NCI-H774 (cell line): ENCODE measurements at regions not wholly inside any gene's neighbourhood (a gene's known extent, or its start where the extent isn't known, plus 50 kb on each side); places are given as distances from the start of the nearest gene placed in this dataset.

ENCODE experiments used
- DNase-seq: peaks from one replicate; lab custom pipeline; 2025; lab: John Stamatoyannopoulos, UW

DNA sequence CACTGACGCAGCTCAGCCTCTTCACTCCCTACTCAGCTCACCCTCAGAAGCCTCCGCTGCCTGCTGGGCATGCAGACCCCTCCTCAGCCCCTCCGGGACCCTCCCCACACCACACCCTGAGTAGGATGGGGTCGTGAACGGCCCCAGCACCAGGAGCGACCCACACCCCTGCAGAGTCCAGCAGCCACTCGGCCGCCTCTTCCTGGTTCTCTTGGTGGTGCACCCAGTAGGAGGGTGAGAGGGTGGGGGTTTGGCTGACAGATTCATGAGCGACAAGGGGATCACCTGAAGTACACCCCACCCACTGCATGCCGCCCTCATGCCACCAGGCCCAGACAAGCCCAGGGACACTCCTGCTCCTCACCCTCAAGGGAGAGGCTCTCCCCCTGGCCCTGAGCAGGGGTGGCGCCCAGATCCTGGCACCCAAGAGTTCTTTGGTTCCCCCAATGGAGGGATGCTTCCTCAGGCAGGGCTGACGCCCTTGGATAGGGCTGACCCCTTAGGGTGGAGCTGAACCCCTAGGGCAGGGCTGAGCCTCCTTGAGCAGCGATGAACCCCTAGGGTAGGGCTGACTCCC, 76.6 kb upstream of the GPC1 start:
- no peak for DNase-seq

DNA sequence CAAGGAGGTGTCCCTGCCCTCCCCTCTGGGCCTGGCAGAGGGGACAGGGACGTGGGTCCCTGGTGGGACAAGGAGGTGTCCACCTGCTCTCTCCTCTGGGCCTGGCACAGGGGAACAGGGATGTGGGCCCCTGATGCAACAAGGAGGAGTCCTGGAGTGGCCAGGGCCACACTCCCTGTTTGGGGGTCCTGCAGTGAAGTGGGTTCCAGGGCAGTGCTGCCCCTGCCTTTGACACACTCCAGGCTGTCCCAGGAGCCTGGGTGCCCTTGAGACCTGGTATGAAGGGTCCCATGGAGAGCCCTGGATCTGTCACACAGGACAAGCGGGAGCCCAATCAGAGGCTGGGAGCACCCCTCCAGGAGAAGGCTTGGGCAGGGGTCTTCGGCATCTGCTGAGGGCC, 75.8 kb upstream of the GPC1 start:
- no peak for DNase-seq

DNA sequence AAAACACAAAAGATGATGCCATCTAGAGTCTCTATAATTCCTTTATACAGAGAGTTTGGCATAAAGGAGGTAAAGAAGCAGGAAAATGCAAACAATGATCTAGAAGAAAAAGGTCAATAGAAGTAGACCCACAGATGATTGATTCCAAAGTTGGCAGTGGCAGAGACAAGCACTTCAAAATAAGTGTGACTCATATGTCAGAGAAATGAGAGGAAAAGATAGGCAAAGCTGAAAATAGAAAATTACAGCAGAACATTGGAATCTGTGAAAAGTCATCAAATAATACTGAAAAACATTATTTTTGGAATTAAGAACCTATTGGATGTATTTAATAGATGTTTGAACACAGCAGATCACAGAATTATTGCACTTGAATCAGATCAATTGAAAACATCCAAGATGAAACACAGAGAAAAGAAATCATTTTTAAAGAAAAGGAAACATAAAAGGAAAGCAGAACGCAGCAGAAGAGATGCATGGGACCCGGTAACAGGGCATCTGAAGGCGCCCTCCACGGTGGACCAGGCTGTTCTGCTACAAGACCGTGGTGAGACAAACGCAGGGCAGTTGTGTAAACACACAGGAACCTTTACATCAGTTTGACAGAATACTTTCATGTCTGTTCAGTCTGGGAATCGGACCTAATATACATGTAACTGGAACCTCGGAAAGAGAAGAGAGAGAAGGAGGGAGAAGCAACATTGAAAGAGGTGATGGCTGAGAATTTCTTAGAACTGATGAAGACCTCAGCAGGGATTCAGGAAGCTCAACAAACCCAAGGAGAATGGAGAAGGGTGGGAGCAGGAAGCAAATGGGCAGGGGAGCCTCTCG, 74.6 kb upstream of the GPC1 start:
- no peak for DNase-seq

DNA sequence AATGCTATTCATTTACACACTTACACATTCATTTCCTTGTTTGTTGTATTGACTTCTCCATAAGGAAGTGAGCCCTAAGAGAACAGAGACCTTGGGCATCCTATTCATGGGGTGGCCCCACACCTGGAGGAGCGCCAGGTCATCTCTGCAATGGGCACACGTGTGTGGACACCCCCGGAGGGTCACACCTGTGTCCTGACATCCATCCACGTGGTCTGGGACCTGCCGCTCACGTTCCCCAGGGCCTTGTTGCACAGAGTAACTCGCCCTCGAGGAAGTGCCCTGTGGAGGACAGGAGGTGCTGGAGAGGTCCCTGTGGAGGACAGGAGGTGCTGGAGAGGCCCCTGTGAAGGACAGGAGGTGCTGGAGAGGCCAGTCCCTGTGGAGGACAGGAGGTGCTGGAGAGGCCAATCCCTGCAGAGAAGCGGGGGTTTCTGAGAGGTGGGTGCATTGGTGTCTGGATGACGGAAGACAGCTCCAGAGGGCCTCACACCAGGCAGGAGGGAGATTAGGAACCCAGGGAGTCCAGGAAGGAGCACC, 73.2 kb upstream of the GPC1 start:
- no peak for DNase-seq

DNA sequence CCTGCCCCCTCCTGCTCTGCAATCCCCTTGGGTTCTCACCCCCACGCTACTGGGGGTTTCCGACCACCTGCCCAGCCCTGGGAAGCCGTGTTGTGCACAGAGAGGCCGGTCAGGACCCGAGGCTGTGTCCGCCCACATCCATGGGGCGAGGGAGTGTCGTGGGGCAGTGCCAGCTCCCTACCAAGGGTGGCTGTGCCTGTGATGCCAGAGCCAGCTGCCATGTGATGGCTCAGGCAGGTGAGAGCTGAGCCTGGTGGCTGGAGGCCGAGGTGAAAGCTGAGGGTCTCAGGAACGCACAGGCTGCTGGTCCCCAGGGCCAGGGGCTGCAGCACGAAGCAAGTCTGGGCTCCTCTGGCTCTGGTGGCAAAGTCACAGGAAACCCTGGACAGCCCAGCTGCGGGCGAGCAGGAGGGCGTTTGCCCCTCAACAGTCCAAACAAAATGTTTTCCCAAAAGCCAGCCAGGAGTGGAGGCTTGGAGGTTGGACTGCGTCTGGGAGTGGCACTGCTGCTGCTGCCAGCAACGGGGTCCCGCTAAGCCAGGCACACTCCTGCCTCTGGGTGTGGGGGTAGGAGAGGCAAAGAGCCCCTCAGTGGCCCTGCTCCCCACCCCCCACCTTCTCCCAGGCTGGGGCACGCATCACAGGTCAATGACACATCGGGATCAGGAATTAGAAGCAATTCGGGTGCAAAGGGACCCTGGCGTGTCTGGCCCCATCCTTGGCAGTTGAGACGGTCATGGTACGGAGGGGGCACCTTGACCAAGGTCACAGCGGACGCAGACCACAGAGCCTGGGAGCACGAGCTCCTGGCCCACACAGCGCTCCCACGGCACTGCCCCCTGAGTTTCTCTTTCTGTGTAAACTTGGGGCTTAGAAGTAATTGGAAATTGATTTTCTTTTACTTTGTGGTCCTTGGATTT, 72.4 kb upstream of the GPC1 start:
- no peak for DNase-seq

DNA sequence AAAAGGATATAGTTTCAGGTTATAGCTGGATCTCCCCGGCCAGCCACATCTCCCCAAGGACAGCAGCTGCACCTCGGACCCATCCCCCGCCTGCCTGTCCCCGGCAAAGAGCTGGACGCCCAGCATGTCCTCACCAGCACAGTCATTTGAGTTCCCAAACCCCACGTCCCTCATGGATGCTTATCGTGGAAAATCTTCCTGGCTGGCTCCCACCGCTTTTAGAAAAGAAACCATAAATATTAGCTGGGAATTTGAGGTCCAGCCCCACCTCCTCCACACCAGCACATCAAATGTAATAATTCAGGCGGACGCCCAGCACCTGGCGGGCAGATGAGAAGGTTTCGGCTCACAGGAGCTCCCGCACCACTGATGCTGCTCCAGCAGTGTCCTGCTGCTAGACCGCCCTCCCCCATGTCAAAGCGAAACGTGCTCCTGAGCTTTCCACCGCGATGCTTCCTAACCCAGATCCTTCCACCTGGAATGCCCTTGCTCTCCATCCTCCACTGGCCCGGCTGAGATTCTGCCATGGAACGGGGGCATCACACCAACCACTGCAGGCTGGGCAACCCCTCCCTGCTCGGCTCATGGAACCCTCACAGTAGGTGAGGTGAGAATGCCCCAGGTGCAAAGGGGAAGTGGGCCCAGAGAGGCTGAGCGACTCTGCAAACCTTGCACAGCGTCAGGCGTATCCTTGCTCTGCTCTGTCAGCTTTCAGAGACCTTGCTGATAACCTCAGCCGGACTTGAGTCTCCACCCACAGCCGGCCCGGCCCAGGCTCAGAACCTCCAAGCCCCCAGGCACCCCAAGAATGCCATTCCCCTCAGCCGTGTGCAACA, 71.5 kb upstream of the GPC1 start:
- DNase-seq = no peak

DNA sequence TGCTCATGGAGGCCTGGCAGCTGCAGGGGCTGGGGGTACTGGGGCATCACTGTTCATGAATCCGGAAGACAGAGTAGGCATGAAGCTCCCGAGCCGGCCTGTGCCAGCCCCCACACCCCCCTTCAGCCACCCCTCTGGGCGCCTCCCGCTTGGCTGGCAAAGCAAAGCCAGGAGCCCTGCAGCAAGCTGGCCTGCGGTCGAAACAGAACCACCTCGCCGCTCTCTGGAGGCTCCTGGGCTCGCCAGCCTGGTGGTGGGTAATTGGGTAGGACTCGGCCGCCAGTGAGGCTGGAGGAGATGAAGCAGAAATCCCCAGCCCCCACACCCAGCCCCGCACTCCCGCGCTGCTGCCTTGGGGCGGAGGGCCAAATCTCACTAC, 70.9 kb upstream of the GPC1 start:
- no peak for DNase-seq

DNA sequence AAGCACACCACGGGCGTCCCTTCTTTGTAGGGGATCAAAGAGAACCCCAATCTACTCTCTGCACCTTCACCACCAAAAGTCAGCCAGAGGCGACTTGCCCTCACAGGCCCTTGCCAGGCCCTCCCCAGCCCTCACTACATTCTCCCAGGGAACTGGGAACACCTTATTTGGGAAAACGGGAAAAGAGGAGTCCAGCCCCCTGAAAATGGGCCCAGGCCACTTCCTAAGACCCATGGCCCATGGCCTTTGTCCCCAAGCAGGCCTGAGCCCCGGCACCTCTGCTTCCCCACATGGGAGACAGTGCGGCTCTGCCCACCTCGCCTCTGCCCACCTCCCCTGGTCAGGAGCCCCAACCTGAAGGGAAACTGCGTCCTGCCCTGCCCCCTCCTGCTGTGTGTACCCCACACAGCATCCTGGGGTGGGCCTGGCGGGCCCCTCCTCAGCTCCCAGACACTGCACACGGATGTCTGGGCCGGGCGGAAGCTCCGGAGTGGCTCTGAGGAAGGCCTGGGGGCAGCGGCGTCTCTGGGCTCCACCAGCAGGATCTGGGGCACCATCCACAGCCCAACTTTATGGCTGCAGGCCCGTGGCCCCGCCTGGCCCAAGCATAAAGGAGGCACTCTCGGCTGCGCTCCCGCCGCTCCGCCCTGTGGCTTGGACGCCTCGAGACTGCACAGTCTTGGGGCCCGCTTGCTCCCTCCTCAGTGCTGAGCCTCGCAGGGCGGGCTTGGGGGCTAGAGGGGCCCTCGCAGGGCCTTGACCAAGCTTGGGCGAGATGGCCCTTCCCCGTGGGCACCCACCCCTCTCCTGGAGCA, 70.3 kb upstream of the GPC1 start:
- no peak for DNase-seq

DNA sequence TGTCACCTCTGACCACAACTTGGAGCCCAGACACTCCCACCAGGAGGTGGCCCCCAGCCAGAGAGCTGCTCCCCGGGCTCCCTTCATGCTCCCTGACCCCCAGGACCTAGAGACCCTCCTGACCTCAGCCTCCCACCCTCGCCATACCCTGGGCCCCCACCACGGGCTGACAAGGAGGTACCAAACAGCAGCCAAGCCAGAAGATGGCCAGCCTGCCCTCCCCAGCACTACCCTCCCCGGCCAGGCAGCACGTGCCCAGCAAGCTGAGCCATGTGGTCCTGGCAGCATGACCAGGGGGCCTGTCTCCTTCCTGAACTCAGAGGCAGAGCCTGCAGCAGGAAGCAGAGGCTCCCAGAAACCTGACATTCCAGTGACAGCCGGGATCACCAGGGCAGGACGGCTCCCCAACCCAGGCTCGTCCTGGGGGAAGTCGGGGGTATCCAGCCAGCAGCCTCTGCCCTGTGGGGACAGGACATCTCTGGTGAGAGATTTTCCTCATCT, 69.4 kb upstream of the GPC1 start:
- no peak for DNase-seq

DNA sequence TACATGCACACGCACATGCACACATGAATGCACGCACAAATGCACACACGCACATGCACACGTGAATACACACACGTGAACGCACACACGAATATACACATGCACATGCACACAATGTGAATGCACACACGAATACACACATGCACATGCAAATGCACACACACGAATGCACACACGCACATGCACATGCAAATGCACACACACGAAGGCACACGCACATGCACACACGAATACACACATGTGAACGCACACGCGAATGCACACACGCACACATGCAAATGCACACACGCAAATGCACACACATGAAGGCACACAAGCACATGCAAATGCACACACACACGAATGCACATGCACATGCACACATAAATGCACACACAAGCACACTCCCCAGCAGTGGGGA, 68.6 kb upstream of the GPC1 start:
- no peak for DNase-seq

DNA sequence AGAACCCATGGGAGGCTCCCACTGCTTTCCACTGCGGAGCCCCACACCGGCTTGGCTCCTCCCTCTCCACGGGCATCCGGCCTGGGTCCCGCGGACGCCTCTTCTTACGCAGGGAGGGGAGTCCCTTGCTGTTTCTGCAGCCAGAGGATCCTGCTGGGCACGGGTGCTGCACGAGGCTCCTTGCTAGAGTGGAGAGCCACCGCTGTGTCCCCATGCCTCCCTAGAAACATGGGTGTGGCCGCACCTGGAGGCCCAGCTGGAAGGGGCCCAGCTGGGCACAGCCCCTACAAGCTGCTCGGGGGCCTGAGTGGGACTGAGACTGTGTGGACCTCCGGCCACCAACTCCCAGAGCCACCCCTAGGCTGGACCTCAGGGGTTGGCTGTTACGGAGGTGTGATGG, 67.7 kb upstream of the GPC1 start:
- DNase-seq = no peak

DNA sequence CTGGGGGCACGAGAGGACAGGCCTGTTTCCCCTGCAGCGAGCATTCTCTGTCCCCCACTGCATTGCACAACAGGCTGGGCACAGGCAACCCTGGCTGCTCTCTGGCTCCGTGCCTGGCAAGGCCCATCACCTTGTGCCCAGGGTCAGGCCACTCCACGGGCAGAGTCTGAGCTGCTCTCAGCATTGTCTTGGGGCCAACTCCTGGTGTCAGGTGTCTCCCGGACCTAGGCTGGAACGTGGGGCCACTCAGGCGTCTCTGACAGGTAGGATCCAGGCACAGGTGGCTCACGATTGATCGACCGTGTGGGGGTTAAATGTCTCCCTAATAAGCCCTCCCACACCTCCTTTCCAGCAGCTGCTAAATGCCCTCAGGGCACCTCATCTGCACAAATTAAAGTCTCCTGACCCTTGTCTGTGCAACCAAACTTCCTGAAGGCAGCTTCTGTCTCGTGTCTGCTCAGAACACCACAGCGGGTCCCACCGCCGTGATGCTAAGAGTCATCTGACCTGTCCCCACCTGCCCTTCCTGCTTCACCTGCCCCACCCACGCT, 66.6 kb upstream of the GPC1 start:
- DNase-seq = peak; percentile 30

DNA sequence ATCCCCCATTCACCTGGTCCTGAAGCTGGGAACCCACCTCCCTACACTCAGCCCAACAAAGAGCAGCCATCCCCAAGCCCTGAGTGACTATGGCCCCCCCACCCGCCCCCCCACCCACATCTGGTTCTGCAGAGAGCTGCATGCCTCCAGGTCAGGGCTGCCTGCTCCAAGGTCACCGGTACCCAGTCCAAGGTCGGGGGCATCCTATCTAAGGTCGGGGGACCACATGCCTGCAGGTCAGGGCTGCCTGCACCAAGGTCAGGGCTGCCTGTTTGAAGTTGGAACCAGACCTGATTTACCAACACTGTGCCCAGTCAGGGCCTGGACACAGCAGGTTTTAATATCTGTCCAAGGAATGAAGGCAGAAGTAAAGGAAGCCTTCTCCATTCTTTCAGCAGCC, 66.1 kb upstream of the GPC1 start:
- no peak for DNase-seq

DNA sequence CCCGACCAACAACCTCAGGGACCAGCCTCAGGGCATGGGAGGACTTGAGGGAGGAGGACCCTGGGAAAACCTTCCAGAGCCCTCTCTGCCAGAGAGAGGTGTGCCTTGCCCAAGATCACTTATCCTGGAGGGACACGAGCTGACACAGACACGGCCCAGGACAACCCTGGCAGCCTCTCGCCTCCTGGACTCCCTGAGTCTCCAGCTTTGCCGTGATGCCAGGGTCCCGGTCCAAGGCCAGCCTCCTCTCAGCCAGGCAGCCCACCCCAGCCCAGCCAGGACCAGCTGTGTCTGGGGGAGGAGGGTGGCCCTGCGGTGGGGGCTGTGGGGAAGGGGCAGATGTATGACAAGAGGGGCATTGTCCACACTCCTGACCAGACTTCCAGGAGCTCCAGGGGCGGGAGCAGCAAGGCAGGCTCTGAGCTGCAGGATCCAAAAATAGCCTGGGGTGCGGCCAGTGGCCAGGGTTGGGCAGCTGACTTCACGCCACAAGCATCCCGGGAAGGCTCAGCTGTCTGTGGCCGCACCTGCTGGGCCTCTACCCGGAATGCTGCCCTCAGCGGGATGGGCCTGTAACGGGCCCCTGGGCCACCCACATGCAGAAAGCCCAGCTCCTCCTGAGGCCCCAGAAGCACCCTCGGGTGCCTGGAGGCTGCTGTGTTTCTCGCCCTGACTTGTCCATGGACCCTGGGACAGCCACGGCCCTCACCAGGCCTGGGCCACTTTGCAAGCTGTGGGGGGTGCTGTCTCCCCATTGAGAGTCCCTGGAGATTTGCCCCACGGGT, 65.5 kb upstream of the GPC1 start:
- DNase-seq = no peak

DNA sequence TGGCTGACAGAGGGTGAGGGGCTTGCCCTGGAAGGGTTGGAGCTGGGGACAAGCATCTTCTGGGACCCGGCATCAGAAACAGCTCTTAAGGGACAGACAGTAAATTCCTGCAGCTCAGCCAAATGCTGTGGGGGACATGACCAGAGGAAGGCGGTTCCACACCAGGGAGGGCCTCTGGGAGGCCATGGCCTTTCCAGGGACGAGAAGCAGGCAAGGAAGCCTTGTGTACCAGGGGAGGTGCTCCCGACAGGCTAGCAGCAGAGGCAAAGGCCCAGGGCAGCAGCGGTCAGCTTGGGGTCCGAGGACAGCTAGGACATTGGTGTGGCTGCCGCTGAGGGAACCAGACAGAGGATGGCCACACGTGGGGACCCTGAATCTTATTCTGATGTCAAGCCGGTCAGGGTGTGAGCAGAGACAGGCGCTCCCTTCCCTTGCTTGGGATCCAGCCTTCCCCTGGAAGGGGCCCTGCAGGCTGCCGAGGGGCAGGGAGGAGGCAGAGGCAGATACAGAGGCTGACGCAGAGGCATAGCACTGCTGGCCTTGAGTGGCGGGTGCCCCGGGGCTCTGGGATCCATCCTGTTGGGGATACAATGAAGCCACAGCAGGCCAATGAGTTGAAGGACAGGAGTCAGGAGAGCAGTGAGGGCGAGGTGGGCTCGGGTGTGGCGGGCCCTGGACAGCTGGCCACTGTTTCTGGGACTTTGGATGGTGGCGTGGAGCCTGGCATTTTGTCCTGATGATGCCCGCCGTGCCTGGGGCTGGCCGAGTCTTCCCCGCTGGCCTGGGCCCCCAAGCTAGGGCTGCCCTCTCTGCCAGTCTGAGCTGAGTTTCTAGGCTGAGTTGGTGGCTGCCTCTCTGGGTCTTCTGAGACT, 64.1 kb upstream of the GPC1 start:
- DNase-seq = no peak

DNA sequence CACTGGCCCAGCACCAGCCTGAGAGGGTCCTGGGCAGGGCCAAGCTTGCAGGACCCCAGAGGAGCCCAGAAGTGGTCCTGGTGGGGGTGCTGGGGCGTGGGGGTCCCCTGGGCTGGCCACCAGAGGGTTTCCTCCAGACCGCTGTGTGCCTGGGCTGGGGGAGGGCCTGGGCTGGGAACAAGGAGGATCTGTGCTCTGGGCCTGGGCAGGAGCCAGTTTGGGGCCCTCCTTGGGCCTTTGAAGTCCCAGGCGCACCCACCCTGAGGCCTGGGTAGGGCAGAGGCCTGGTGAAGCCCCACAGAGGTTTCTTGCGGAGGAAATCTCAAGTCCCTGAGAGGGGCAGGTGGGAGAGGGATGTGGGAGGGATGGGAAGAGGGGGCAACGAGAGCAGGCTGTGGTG, 63.4 kb upstream of the GPC1 start:
- no peak for DNase-seq

DNA sequence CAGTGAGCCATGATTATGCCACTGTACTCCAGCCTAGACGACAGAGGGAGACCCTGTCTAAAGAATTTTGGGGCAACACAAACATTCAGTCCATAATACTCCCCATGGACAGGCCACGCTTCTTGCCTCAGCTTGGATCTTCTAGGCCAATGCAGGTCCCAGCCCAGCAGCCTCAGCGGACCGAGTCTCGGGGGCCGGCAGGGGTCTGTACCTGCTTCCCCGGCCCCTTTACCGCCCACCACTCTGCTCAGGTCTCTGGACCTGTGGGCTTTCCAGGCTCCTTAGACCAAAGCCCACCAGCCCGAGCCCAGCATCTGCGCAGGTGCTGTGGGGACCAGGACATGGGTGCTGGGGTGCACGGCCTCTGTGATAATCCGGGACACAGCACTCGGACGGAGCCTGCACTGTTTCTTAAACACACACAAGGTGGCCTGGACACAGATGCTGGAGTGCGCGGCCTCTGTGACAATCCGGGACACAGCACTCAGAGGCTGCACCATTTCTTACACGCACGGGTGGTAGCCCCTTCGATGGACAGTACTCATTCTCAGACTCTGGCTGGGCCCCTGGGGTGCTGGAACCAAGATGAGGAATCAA, 62.1 kb upstream of the GPC1 start:
- DNase-seq = no peak
